Mononuclear cell (primary cell): ENCODE measurements at regions not wholly inside any gene's neighbourhood (a gene's known extent, or its start where the extent isn't known, plus 50 kb on each side); places are given as distances from the start of the nearest gene placed in this dataset.

Experiments
- H3K27me3 ChIP-seq: 2 replicates; pipeline ENCODE4 v1.6.0; 2011; ENCODE audit warnings: low read length, control low read depth; ENCODE audit not compliant: insufficient read depth
- H3K4me1 ChIP-seq: 2 replicates; pipeline ENCODE4 v1.5.1; 2011; ENCODE audit warnings: mild to moderate bottlenecking, low read length, control low read depth; ENCODE audit not compliant: insufficient read depth
- H3K4me3 ChIP-seq: 2 replicates; pipeline ENCODE4 v1.5.1; 2011; ENCODE audit warnings: mild to moderate bottlenecking, low read length, moderate library complexity
- H3K9me3 ChIP-seq: 2 replicates; pipeline ENCODE4 v1.5.1; 2011; ENCODE audit warnings: low read depth, mild to moderate bottlenecking, control low read depth, low read length

- no peaks in the 10 kb centered on the region for H3K27me3 ChIP-seq
- no peaks in the 10 kb centered on the region for H3K9me3 ChIP-seq
- no peak overlapping the region for H3K4me3 ChIP-seq
- peaks cover 60% of the 10 kb centered on the region for H3K4me1 ChIP-seq
These were observed 186.8 kb downstream of the PALM2AKAP2 start for GRCh38 chr9:109966643-109967368.

- H3K4me3 ChIP-seq, result no peak overlapping the region
- no peaks in the 10 kb centered on the region for H3K27me3 ChIP-seq
- H3K9me3 ChIP-seq, result no peaks in the 10 kb centered on the region
- peaks cover 70% of the 10 kb centered on the region for H3K4me1 ChIP-seq
These were observed 187.9 kb downstream of the PALM2AKAP2 start for GRCh38 chr9:109967651-109968642.

- Histone ChIP-seq H3K4me3 (no peak overlapping the region), H3K9me3 (no peaks in the 10 kb centered on the region), H3K4me1 (peaks cover 76% of the 10 kb centered on the region), H3K27me3 (no peaks in the 10 kb centered on the region)
These were observed 189.0 kb downstream of the PALM2AKAP2 start for GRCh38 chr9:109969011-109969410.

- Histone ChIP-seq H3K27me3 (no peaks in the 10 kb centered on the region), H3K4me1 (peaks cover 81% of the 10 kb centered on the region), H3K9me3 (no peaks in the 10 kb centered on the region), H3K4me3 (no peak overlapping the region)
These were observed 189.7 kb downstream of the PALM2AKAP2 start for GRCh38 chr9:109969573-109970237.

- peaks cover 87% of the 10 kb centered on the region for H3K4me1 ChIP-seq
- no peaks in the 10 kb centered on the region for H3K9me3 ChIP-seq
- no peak overlapping the region for H3K4me3 ChIP-seq
- no peaks in the 10 kb centered on the region for H3K27me3 ChIP-seq
These were observed 191.2 kb downstream of the PALM2AKAP2 start for GRCh38 chr9:109971226-109971625.

GRCh38 chr9:109972026-109972882 is 192.3 kb downstream of the PALM2AKAP2 start:
- peaks cover 84% of the 10 kb centered on the region for H3K4me1 ChIP-seq
- no peaks in the 10 kb centered on the region for H3K9me3 ChIP-seq
- no peaks in the 10 kb centered on the region for H3K27me3 ChIP-seq
- no peak overlapping the region for H3K4me3 ChIP-seq

- no peak overlapping the region for H3K4me3 ChIP-seq
- no peaks in the 10 kb centered on the region for H3K9me3 ChIP-seq
- no peaks in the 10 kb centered on the region for H3K27me3 ChIP-seq
- peaks cover 73% of the 10 kb centered on the region for H3K4me1 ChIP-seq
These were observed 193.3 kb downstream of the PALM2AKAP2 start for GRCh38 chr9:109973336-109973735.

- H3K4me3 ChIP-seq, result no peak overlapping the region
- peaks cover 63% of the 10 kb centered on the region for H3K4me1 ChIP-seq
- no peaks in the 10 kb centered on the region for H3K9me3 ChIP-seq
- no peaks in the 10 kb centered on the region for H3K27me3 ChIP-seq
These were observed 194.3 kb downstream of the PALM2AKAP2 start for GRCh38 chr9:109974143-109974917.

GRCh38 chr9:109974918-109975276 is 194.9 kb downstream of the PALM2AKAP2 start:
- Histone ChIP-seq H3K27me3 (no peaks in the 10 kb centered on the region), H3K4me3 (no peak overlapping the region), H3K9me3 (no peaks in the 10 kb centered on the region), H3K4me1 (peaks cover 58% of the 10 kb centered on the region)

GRCh38 chr9:109975574-109976295 is 195.7 kb downstream of the PALM2AKAP2 start:
- H3K27me3 ChIP-seq, result no peaks in the 10 kb centered on the region

GRCh38 chr9:109976303-109976702 is 196.3 kb downstream of the PALM2AKAP2 start:
- H3K4me3 ChIP-seq, result no peak overlapping the region
- no peaks in the 10 kb centered on the region for H3K27me3 ChIP-seq
- peaks cover 46% of the 10 kb centered on the region for H3K4me1 ChIP-seq
- H3K9me3 ChIP-seq, result no peaks in the 10 kb centered on the region

More at GRCh38 chr9:109975574-109976295, 195.7 kb downstream of the PALM2AKAP2 start:
- peaks cover 49% of the 10 kb centered on the region for H3K4me1 ChIP-seq
- H3K9me3 ChIP-seq, result no peaks in the 10 kb centered on the region
- no peak overlapping the region for H3K4me3 ChIP-seq

- Histone ChIP-seq H3K27me3 (no peaks in the 10 kb centered on the region), H3K9me3 (no peaks in the 10 kb centered on the region), H3K4me1 (peaks cover 34% of the 10 kb centered on the region), H3K4me3 (no peak overlapping the region)
These were observed 197.5 kb downstream of the PALM2AKAP2 start for GRCh38 chr9:109977521-109977920.

GRCh38 chr9:109981091-109981490 is 201.1 kb downstream of the PALM2AKAP2 start:
- Histone ChIP-seq H3K4me3 (no peak overlapping the region), H3K9me3 (no peaks in the 10 kb centered on the region), H3K27me3 (no peaks in the 10 kb centered on the region), H3K4me1 (peaks cover 4% of the 10 kb centered on the region)
